Tibial nerve (tissue), 3 donors: ENCODE measurements at regions not wholly inside any gene's neighbourhood (a gene's known extent, or its start where the extent isn't known, plus 50 kb on each side); places are given as distances from the start of the nearest gene placed in this dataset.

Experiments
- POLR2A ChIP-seq, 2 donors: fragments of 450-650 bp; IDR thresholded peaks; one replicate each; pipeline ENCODE4 v1.6.1; 2017; ENCODE audit warnings: antibody characterized with exemption in 2 of 2, mild to moderate bottlenecking in 2 of 2, moderate library complexity in 2 of 2
- TF ChIP-seq, protein P1 (sequence below), 5 experiments: fragments of 200-600 bp in 3 of 5; fragments of 450-650 bp in 2 of 5; sonication (generic) in 3 of 5; IDR thresholded peaks; one replicate each; pipeline ENCODE4 v1.5.1; 2016 to 2019; ENCODE audit warnings: antibody characterized with exemption in 5 of 5, mild to moderate bottlenecking in 3 of 5, moderate library complexity in 2 of 5

DNA sequence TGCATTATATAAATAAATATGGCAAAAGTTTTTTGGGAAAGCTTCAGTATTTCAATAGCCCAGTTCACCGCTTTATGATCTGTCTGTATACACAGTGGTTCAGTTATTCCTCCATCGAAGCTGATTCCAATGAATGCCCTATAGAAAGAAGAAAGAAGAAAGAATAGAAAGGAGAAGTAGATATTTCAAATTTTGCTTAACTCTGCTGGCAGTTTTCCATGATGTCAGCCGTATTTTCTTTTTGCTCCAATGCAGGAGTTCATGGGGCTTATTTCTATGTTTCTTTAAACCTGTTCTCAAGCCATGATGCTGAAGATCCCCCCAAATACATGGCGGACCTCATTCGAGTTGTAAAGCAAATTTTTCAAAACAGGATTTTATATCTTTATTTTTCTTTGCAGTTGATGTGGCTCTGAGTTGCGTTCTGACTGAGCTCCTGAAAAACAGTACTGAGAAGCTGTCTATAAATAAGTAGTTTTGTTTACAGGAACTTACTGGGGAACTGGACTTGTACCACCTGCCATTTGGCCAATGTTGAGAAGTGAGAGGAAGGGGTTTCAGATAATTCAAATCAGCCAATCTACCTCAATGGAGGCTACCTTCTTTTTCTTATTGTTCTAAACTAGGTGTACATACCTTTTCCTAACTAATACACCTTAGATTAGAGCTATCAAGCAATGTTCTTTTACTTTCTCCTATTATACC is 418.5 kb upstream of the MEF2C start:
- TF ChIP-seq, protein P1, sequence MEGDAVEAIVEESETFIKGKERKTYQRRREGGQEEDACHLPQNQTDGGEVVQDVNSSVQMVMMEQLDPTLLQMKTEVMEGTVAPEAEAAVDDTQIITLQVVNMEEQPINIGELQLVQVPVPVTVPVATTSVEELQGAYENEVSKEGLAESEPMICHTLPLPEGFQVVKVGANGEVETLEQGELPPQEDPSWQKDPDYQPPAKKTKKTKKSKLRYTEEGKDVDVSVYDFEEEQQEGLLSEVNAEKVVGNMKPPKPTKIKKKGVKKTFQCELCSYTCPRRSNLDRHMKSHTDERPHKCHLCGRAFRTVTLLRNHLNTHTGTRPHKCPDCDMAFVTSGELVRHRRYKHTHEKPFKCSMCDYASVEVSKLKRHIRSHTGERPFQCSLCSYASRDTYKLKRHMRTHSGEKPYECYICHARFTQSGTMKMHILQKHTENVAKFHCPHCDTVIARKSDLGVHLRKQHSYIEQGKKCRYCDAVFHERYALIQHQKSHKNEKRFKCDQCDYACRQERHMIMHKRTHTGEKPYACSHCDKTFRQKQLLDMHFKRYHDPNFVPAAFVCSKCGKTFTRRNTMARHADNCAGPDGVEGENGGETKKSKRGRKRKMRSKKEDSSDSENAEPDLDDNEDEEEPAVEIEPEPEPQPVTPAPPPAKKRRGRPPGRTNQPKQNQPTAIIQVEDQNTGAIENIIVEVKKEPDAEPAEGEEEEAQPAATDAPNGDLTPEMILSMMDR (IDR thresholded peaks at IDR 0.05) = no peak
- TF ChIP-seq POLR2A (IDR thresholded peaks at IDR 0.05) = no peak
